Neural cell (in vitro differentiated cells): ENCODE measurements at regions not wholly inside any gene's neighbourhood (a gene's known extent, or its start where the extent isn't known, plus 50 kb on each side); places are given as distances from the start of the nearest gene placed in this dataset.

Source experiments
- H2AFZ ChIP-seq: fragments of 200-600, 300-800 bp; sonication (generic), shearing (Covaris generic); 2 replicates; pipeline ENCODE4 v1.6.0; 2014; ENCODE audit warnings: low read depth, mild to moderate bottlenecking, antibody characterized with exemption, low read length, moderate library complexity
- H3F3A ChIP-seq: fragments of 200-600 bp; shearing (Covaris generic); 2 replicates; pipeline ENCODE4 v1.6.1; 2016; ENCODE audit warnings: mild to moderate bottlenecking, moderate library complexity, mixed read lengths, antibody characterized with exemption, low read length; ENCODE audit not compliant: insufficient read depth, poor library complexity, severe bottlenecking
- H3K27ac ChIP-seq: fragments of 200-600, 300-800 bp; sonication (generic), shearing (Covaris generic); 2 replicates; pipeline ENCODE4 v1.5.1; 2014; ENCODE audit warnings: mild to moderate bottlenecking, low read length, moderate library complexity
- H3K27me3 ChIP-seq: fragments of 300-800, 200-600 bp; sonication (generic), shearing (Covaris generic); 2 replicates; pipeline ENCODE4 v1.6.0; 2014; ENCODE audit warnings: mild to moderate bottlenecking, low read depth, low read length, moderate library complexity; ENCODE audit not compliant: insufficient read depth
- H3K36me3 ChIP-seq: fragments of 300-800, 200-600 bp; sonication (generic), shearing (Covaris generic); 2 replicates; pipeline ENCODE4 v1.5.1; 2014; ENCODE audit warnings: mild to moderate bottlenecking, antibody characterized with exemption, low read length, moderate library complexity; ENCODE audit not compliant: insufficient read depth
- H3K4me2 ChIP-seq: fragments of 300-800, 200-600 bp; sonication (generic), shearing (Covaris generic); 2 replicates; pipeline ENCODE4 v1.6.0; 2014; ENCODE audit warnings: mild to moderate bottlenecking, low read length
- H3K4me3 ChIP-seq: fragments of 300-800, 200-600 bp; sonication (generic), shearing (Covaris generic); 2 replicates; pipeline ENCODE4 v1.5.1; 2014; ENCODE audit warnings: mild to moderate bottlenecking, low read length, moderate library complexity
- H3K79me2 ChIP-seq: fragments of 200-600 bp; shearing (Covaris generic); replicated peaks from 2 replicates; pipeline ENCODE4 v1.6.0; 2014; ENCODE audit warnings: mild to moderate bottlenecking, low read length, moderate library complexity; ENCODE audit not compliant: insufficient read depth
- H3K9ac ChIP-seq: fragments of 300-800, 200-600 bp; sonication (generic), shearing (Covaris generic); 2 replicates; pipeline ENCODE4 v1.6.1; 2016; ENCODE audit warnings: mild to moderate bottlenecking, low read length, mixed read lengths
- H3K9me2 ChIP-seq: fragments of 200-600 bp; shearing (Covaris generic); 2 replicates; pipeline ENCODE4 v1.6.1; 2016; ENCODE audit warnings: mild to moderate bottlenecking, low read length, mixed read lengths; ENCODE audit not compliant: insufficient read depth
- H3K9me3 ChIP-seq: fragments of 200-600, 300-800 bp; sonication (generic), shearing (Covaris generic); 2 replicates; pipeline ENCODE4 v1.6.1; 2016; ENCODE audit warnings: mild to moderate bottlenecking, mixed run types, low read length, moderate library complexity, mixed read lengths
- H4K20me1 ChIP-seq: fragments of 200-600 bp; shearing (Covaris generic); 2 replicates; pipeline ENCODE4 v1.6.1; 2016; ENCODE audit warnings: mild to moderate bottlenecking, mixed run types; ENCODE audit not compliant: insufficient read depth
- CTCF ChIP-seq: fragments of 450-650 bp; IDR thresholded peaks from 2 replicates; pipeline ENCODE4 v1.5.1; 2014; ENCODE audit warnings: antibody characterized with exemption, mild to moderate bottlenecking, moderate library complexity; ENCODE audit not compliant: poor library complexity, severe bottlenecking
- EP300 ChIP-seq: fragments of 450-650 bp; conservative IDR thresholded peaks from 2 replicates; pipeline ENCODE4 v1.6.1; 2014; ENCODE audit warnings: antibody characterized with exemption, mild to moderate bottlenecking, moderate library complexity; ENCODE audit not compliant: poor library complexity, severe bottlenecking
- EZH2 ChIP-seq: fragments of 200-600, 300-800 bp; shearing (Covaris generic), sonication (generic); IDR thresholded peaks from 2 replicates; pipeline ENCODE4 v1.6.1; 2014; ENCODE audit warnings: antibody characterized with exemption, low read length, borderline replicate concordance, mild to moderate bottlenecking; ENCODE audit not compliant: insufficient read depth, poor library complexity, severe bottlenecking
- MXI1 ChIP-seq: fragments of 450-650 bp; conservative IDR thresholded peaks from 2 replicates; pipeline ENCODE4 v1.6.1; 2014; ENCODE audit warnings: antibody characterized with exemption, mild to moderate bottlenecking; ENCODE audit not compliant: poor library complexity, severe bottlenecking
- POLR2AphosphoS5 ChIP-seq: IDR thresholded peaks from 2 replicates; pipeline ENCODE4 v1.6.1; 2012
- RAD21 ChIP-seq: fragments of 450-650 bp; conservative IDR thresholded peaks from 2 replicates; pipeline ENCODE4 v1.6.1; 2014; ENCODE audit warnings: antibody characterized with exemption, mild to moderate bottlenecking, moderate library complexity
- REST ChIP-seq: IDR thresholded peaks from 2 replicates; pipeline ENCODE4 v1.6.1; 2012; ENCODE audit warnings: borderline replicate concordance
- SMC3 ChIP-seq: fragments of 450-650 bp; conservative IDR thresholded peaks from 2 replicates; pipeline ENCODE4 v1.6.1; 2014; ENCODE audit warnings: antibody characterized with exemption, mild to moderate bottlenecking, moderate library complexity; ENCODE audit not compliant: poor library complexity
- TAF1 ChIP-seq: IDR thresholded peaks from 2 replicates; pipeline ENCODE4 v1.6.1; 2012; ENCODE audit warnings: low read depth

GRCh38 chr10:10532236-10532635 lies 485.4 kb upstream of the CELF2 start:
- Histone ChIP-seq H3K4me3 (no peak overlapping the region), H3K9me3 (no peaks in the 10 kb centered on the region), H3K79me2 (no peaks in the 10 kb centered on the region), H3K9me2 (no peaks in the 10 kb centered on the region), H3K9ac (no peak overlapping the region), H4K20me1 (no peaks in the 10 kb centered on the region), H3K27me3 (no peaks in the 10 kb centered on the region), H3K4me2 (no peak overlapping the region), H3K27ac (no peak overlapping the region), H2AFZ (no peak overlapping the region), H3F3A (no peaks in the 10 kb centered on the region), H3K36me3 (no peaks in the 10 kb centered on the region)
- no peak for TF ChIP-seq POLR2AphosphoS5
- no peak for TF ChIP-seq CTCF
- no peak for TF ChIP-seq EP300
- TF ChIP-seq TAF1: no peak
- no peak for TF ChIP-seq MXI1
- TF ChIP-seq SMC3: no peak

- Histone ChIP-seq H3K9ac (no peak overlapping the region), H3K9me3 (no peaks in the 10 kb centered on the region), H3K27me3 (no peaks in the 10 kb centered on the region), H3K36me3 (no peaks in the 10 kb centered on the region), H2AFZ (no peak overlapping the region), H3K4me2 (no peak overlapping the region), H3K79me2 (no peaks in the 10 kb centered on the region), H3K27ac (no peak overlapping the region), H3K9me2 (no peaks in the 10 kb centered on the region), H3F3A (no peaks in the 10 kb centered on the region), H3K4me3 (no peak overlapping the region), H4K20me1 (no peaks in the 10 kb centered on the region)
- TF ChIP-seq MXI1: no peak
- TF ChIP-seq POLR2AphosphoS5: no peak
- TF ChIP-seq REST: no peak
These were observed 484.8 kb upstream of the CELF2 start for GRCh38 chr10:10532826-10533225.

GRCh38 chr10:10533437-10533836 lies 484.2 kb upstream of the CELF2 start:
- H2AFZ ChIP-seq: no peak overlapping the region
- no peaks in the 10 kb centered on the region for H3K36me3 ChIP-seq
- H3K27ac ChIP-seq: no peak overlapping the region
- no peaks in the 10 kb centered on the region for H4K20me1 ChIP-seq
- no peaks in the 10 kb centered on the region for H3K27me3 ChIP-seq
- no peaks in the 10 kb centered on the region for H3K9me2 ChIP-seq
- H3K9me3 ChIP-seq: no peaks in the 10 kb centered on the region
- TF ChIP-seq SMC3: no peak
- TF ChIP-seq MXI1: no peak
- TF ChIP-seq RAD21: no peak
- TF ChIP-seq EP300: no peak
- TF ChIP-seq POLR2AphosphoS5: no peak
- no peak for TF ChIP-seq EZH2
- TF ChIP-seq CTCF: no peak
- TF ChIP-seq REST: no peak
- no peak overlapping the region for H3K4me2 ChIP-seq
- no peak overlapping the region for H3K9ac ChIP-seq
- H3K79me2 ChIP-seq: no peaks in the 10 kb centered on the region
- H3K4me3 ChIP-seq: no peak overlapping the region
- H3F3A ChIP-seq: no peaks in the 10 kb centered on the region
